C4-2B (cell line): ENCODE measurements at regions not wholly inside any gene's neighbourhood (a gene's known extent, or its start where the extent isn't known, plus 50 kb on each side); places are given as distances from the start of the nearest gene placed in this dataset.

Experiments used
- CTCF ChIP-seq: fragments of 450-650 bp; conservative IDR thresholded peaks from 2 replicates; pipeline ENCODE4 v1.5.1; 2017; ENCODE audit warnings: mild to moderate bottlenecking
- ZFX ChIP-seq: fragments of 450-650 bp; IDR thresholded peaks from 2 replicates; pipeline ENCODE4 v1.6.1; 2017

- TF ChIP-seq ZFX = no peak
- TF ChIP-seq CTCF = no peak
Measured at GRCh38 chr5:84718377-84718776, 333.7 kb upstream of the EDIL3 start.
